ENCODE measurements at regions not wholly inside any gene's neighbourhood (a gene's known extent, or its start where the extent isn't known, plus 50 kb on each side); places are given as distances from the start of the nearest gene placed in this dataset.

GRCh38 chr2:150296770-150297546 lies 190.5 kb downstream of the RND3 start:
- DNase-seq (ENCODE audit: low spot score), result no peak
- no peak for TF ChIP-seq CTCF (conservative IDR thresholded peaks at IDR 0.05; ENCODE audit: low read depth)
- POLR2A ChIA-PET (ENCODE audit: low non-redundant PET), result no interaction called here
- CTCF ChIA-PET, result no interaction called here
- H3K27ac ChIP-seq, result no peak overlapping the region

DNA sequence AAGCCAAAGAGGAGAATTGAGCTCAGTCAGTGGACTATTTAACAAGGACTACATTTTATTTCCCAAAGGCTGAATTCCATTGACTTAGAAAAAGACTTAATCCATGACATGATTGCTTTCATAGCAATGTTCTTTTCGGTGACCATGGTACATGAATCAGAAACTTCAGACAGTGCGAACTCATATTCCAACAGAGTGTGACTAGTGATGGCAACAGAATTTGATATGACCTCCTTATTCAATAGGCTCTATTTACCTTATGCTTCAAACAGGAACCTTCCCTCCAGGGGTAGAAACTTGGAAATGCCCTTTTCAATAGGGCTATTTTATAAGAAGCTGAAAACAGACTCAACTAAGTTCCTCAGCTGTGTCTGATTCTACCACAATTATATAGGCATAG lies 191.9 kb downstream of the RND3 start:
- CTCF ChIA-PET, result no interaction called here
- no peak overlapping the region for H3K27ac ChIP-seq
- no peak for TF ChIP-seq CTCF (conservative IDR thresholded peaks at IDR 0.05; ENCODE audit: low read depth)
- POLR2A ChIA-PET (ENCODE audit: low non-redundant PET), result no interaction called here
- no peak for DNase-seq (ENCODE audit: low spot score)

DNA sequence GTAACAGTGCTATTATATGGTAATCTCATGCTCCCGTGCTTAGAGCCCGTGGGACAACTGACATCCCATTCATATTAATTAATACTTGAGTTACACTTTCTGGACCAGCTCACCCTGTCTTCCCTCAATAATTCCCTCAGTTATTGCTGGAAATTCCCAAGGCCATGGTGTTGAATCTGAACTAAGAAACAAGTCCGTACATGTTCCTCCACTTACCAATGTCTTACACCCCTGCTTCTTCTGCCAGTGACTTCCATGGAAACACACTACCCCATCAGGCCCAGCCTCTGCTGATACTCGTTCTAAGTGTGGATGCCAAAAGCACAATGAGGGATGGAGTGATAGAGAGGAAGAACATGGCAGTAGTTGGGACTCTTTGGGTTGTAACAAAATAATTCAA lies 193.7 kb downstream of the RND3 start:
- CTCF ChIA-PET, result no interaction called here

DNA sequence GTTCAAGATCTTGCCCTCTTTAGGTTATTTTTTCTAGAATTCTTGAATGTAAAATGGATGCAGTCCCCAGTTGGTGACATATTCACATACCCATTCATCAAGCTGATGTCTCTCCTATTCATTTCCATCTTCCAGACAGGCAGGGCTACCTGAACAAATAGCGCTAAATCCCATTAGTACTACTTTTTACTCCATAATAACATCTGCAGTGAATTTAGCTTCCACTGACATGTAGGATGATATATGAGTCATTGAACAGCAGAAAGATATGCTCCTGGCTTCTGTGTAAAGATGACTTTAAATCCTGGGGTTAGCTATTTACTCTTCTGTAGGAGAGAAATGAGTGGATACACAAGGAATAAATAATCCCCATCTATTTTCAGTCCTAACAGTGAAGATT lies 194.7 kb downstream of the RND3 start:
- no peak for DNase-seq (ENCODE audit: low spot score)
- TF ChIP-seq CTCF (conservative IDR thresholded peaks at IDR 0.05; ENCODE audit: low read depth), result no peak
- ChIA-PET POLR2A (ENCODE audit: low non-redundant PET) (no interaction called here), CTCF (no interaction called here)
- no peak overlapping the region for H3K27ac ChIP-seq

More for the DNA sequence above, 193.7 kb downstream of the RND3 start:
- TF ChIP-seq CTCF (conservative IDR thresholded peaks at IDR 0.05; ENCODE audit: low read depth), result no peak
- no peak overlapping the region for H3K27ac ChIP-seq
- DNase-seq (ENCODE audit: low spot score), result no peak
- POLR2A ChIA-PET (ENCODE audit: low non-redundant PET), result no interaction called here

- ChIA-PET CTCF (no interaction called here), POLR2A (ENCODE audit: low non-redundant PET) (no interaction called here)
- no peak overlapping the region for H3K27ac ChIP-seq
- DNase-seq (ENCODE audit: low spot score), result no peak
- no peak for TF ChIP-seq CTCF (conservative IDR thresholded peaks at IDR 0.05; ENCODE audit: low read depth)
Observed at GRCh38 chr2:150292192-150292591, 195.3 kb downstream of the RND3 start.

DNA sequence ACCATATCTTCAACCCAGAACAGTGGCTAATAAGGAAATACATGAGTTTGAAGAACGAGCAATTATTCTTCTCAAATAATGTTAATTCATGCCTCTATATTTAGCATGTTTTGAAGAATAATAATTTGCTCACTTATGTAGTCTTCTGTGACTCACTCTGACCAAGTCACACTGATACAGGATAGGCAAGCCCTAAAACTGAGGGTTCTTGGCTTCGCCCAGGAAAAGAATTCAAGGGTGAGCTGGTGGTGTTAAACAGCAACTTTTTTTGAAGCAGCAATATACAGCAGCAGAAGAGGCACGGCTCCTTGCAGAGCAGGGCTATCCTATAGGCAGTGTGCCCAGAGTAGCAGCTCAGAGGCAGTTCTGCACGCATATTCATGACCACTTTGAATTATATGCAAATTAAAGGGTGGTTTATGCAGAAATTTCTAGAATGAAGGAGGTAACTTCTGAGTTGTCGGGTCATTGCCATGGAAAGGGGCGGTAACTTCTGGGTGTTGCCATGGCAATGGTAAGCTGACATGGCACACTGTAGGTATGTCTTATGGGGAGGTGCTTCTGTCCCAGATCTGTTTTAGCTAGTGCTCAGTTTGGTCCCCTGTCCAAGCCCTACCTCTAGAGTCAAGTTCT lies 200.6 kb downstream of the RND3 start:
- POLR2A ChIA-PET (ENCODE audit: low non-redundant PET), result no interaction called here

More for the DNA sequence above, 200.6 kb downstream of the RND3 start:
- CTCF ChIA-PET, result interaction anchor here (0.6 kb wide), 2 partner anchors 159 to 196 kb away, joined by 3 to 4 read pairs; no protein-coding TSS in a partner anchor
- DNase-seq (ENCODE audit: low spot score), result no peak
- no peak for TF ChIP-seq CTCF (conservative IDR thresholded peaks at IDR 0.05; ENCODE audit: low read depth)
- H3K27ac ChIP-seq, result no peak overlapping the region

Data from RWPE1 (cell line).